Endothelial cell of umbilical vein (primary cell): ENCODE measurements at regions not wholly inside any gene's neighbourhood (a gene's known extent, or its start where the extent isn't known, plus 50 kb on each side); places are given as distances from the start of the nearest gene placed in this dataset.

Experiments used
- BruUV-seq: library from RNA; stranded (reverse); fragments of 400-500 nt; replicated peaks from 2 replicates; lab custom pipeline; 2021; lab: Mats Ljungman, UMichigan
- CTCF ChIA-PET: fragments of 300-600, 350-600 bp; sonication (Branson Sonifier 250); formaldehyde crosslinking; loops from one replicate; lab custom pipeline; 2021; ENCODE audit warnings: antibody characterized with exemption, inconsistent platforms; lab: Charles Lee
- POLR2A ChIA-PET: fragments of 300-600, 350-600 bp; sonication (Branson Sonifier 250); formaldehyde crosslinking; loops from one replicate; lab custom pipeline; 2021; ENCODE audit warnings: antibody characterized with exemption, inconsistent platforms; lab: Charles Lee
- DNase-seq: peaks from one replicate; pipeline ENCODE4 v3.0.0-alpha.2; 2011; ENCODE audit warnings: low read depth, low spot score
- FAIRE-seq: peaks from 2 replicates; lab custom pipeline; 2011; peaks lifted over from hg19 to GRCh38; lab: Jason Lieb, UNC
- H2AFZ ChIP-seq: 2 replicates; pipeline ENCODE4 v1.6.0; 2012; ENCODE audit warnings: low read depth, low read length, control low read depth, inconsistent platforms
- H3K27ac ChIP-seq: 2 replicates; pipeline ENCODE4 v1.5.1; 2011; ENCODE audit warnings: low read depth, mild to moderate bottlenecking, control low read depth, low read length, moderate library complexity; ENCODE audit not compliant: insufficient read depth
- H3K27me3 ChIP-seq, 2 experiments: 2 replicates each; pipeline versions ENCODE4 v1.6.0 to v1.6.1; 2011; ENCODE audit warnings: low read length in 2 of 2, mixed read lengths in 1 of 2; ENCODE audit not compliant: control insufficient read depth in 2 of 2, insufficient read depth in 2 of 2
- H3K36me3 ChIP-seq, 2 experiments: 2 replicates in 1 of 2; 3 replicates in 1 of 2; pipeline ENCODE4 v1.5.1; 2011; ENCODE audit warnings: low read length in 2 of 2, mild to moderate bottlenecking in 1 of 2, moderate library complexity in 1 of 2; ENCODE audit not compliant: control insufficient read depth in 2 of 2, insufficient read depth in 2 of 2; ENCODE audit errors: extremely low read depth in 1 of 2
- H3K4me1 ChIP-seq: 3 replicates; pipeline ENCODE4 v1.5.1; 2011; ENCODE audit warnings: mild to moderate bottlenecking, low read length; ENCODE audit not compliant: control insufficient read depth, insufficient read depth; ENCODE audit errors: extremely low read depth
- H3K4me2 ChIP-seq: 2 replicates; pipeline ENCODE4 v1.6.1; 2011; ENCODE audit warnings: low read length, control low read depth, mixed read lengths; ENCODE audit not compliant: insufficient read depth
- H3K4me3 ChIP-seq, 3 experiments: fragments of 200-600 bp in 1 of 3; sonication (generic), shearing (Covaris generic) in 1 of 3; replicated peaks in 1 of 3; 2 replicates each; pipeline ENCODE4 v1.5.1; 2011 to 2016; ENCODE audit warnings: control low read depth in 3 of 3, low read length in 3 of 3, mild to moderate bottlenecking in 2 of 3, inconsistent platforms in 1 of 3, low read depth in 1 of 3, moderate library complexity in 1 of 3; ENCODE audit not compliant: insufficient read depth in 1 of 3
- H3K79me2 ChIP-seq: 2 replicates; pipeline ENCODE4 v1.6.0; 2012; ENCODE audit warnings: low read length, inconsistent platforms; ENCODE audit not compliant: control insufficient read depth, insufficient read depth
- H3K9ac ChIP-seq: replicated peaks from 2 replicates; pipeline ENCODE3; 2011; ENCODE audit warnings: low read length, control low read depth; ENCODE audit not compliant: insufficient read depth; ENCODE audit errors: extremely low read depth
- H3K9me1 ChIP-seq: replicated peaks from 3 replicates; pipeline ENCODE4 v1.6.0; 2011; ENCODE audit warnings: mild to moderate bottlenecking, low read length; ENCODE audit not compliant: control insufficient read depth, insufficient read depth; ENCODE audit errors: extremely low read depth
- H3K9me3 ChIP-seq: replicated peaks from 2 replicates; pipeline ENCODE4 v1.5.1; 2012; ENCODE audit warnings: low read length, inconsistent platforms; ENCODE audit not compliant: control insufficient read depth, insufficient read depth
- H4K20me1 ChIP-seq: replicated peaks from 2 replicates; pipeline ENCODE3; 2011; ENCODE audit warnings: mild to moderate bottlenecking, low read length; ENCODE audit not compliant: control insufficient read depth, insufficient read depth; ENCODE audit errors: extremely low read depth
- EZH2 ChIP-seq: IDR thresholded peaks from 2 replicates; pipeline ENCODE4 v1.6.1; 2012; ENCODE audit warnings: borderline replicate concordance, low read depth, mild to moderate bottlenecking, moderate library complexity, low read length, inconsistent platforms; ENCODE audit not compliant: severe bottlenecking
- FOS ChIP-seq: IDR thresholded peaks from 2 replicates; pipeline ENCODE4 v1.6.1; 2011; ENCODE audit warnings: mild to moderate bottlenecking, low read length, moderate library complexity, borderline replicate concordance; ENCODE audit not compliant: insufficient read depth
- GATA2 ChIP-seq: IDR thresholded peaks from 2 replicates; pipeline ENCODE4 v1.7.0; 2011; ENCODE audit warnings: low read depth, mild to moderate bottlenecking, moderate library complexity, mixed read lengths, low read length; ENCODE audit not compliant: insufficient read length, insufficient read depth
- JUN ChIP-seq: IDR thresholded peaks from 2 replicates; pipeline ENCODE4 v1.6.1; 2011; ENCODE audit warnings: borderline replicate concordance, low read depth; ENCODE audit not compliant: insufficient read length, insufficient read depth
- MYC ChIP-seq: IDR thresholded peaks from one replicate; pipeline ENCODE4 v1.6.1; 2011; ENCODE audit warnings: mild to moderate bottlenecking, low read depth, low read length
- POLR2A ChIP-seq: IDR thresholded peaks from 2 replicates; pipeline ENCODE4 v1.6.1; 2012; ENCODE audit warnings: low read depth, mild to moderate bottlenecking, control low read depth, low read length
- dilution Hi-C: fragments of 300-500 bp; cut with MboI; formaldehyde crosslinking; loops from one replicate; pipeline ENCODE4 v1.15.0; 2019; ENCODE audit warnings: low sequenced_read_pairs; ENCODE audit not compliant: extremely low pct_ligation_motif_present
- intact Hi-C: fragments of 100-400 bp; cut with micrococcal nuclease; formaldehyde crosslinking; loops from one replicate; pipeline ENCODE4 v1.10.0; 2022
- TF ChIP-seq, protein P1 (sequence below), 2 donors: IDR thresholded peaks; 1 replicate in 1 of 2; 2 replicates in 1 of 2; pipeline ENCODE4 v1.5.1; 2011; ENCODE audit warnings: low read length in 2 of 2, mild to moderate bottlenecking in 2 of 2, moderate library complexity in 2 of 2, control low read depth in 1 of 2, inconsistent platforms in 1 of 2, low read depth in 1 of 2; ENCODE audit not compliant: insufficient read depth in 1 of 2; ENCODE audit errors: extremely low read depth in 1 of 2
- TF ChIP-seq, protein P2 (sequence below): IDR thresholded peaks from 2 replicates; pipeline ENCODE4 v1.6.1; 2011; ENCODE audit not compliant: insufficient read depth, insufficient read length

DNA sequence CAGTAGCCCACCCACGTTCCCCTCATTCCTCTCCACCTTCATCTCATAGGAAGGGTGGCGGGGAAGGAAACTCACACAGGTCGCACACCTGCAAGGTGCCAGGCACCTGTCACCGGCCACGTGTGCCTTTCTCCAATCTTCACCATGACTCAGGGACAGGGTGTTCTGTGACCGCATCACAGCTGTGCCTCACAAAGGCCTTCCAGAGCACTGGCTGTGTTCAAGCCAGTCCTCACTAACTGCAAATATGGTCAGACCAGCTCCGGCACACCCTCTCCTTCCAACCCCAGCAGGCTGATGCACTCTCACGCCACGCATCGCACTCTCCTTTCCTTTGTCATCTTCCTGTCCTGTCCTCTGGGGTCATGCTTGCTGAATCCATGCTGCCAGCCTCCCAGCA, 415.9 kb downstream of the IRS2 start:
- dilution Hi-C loops, result no loop called here
- POLR2A ChIA-PET, result no interaction called here

More for the DNA sequence above, 415.9 kb downstream of the IRS2 start:
- DNase-seq (no peak), FAIRE-seq (no peak)
- Histone ChIP-seq H3K9me3 (no peaks in the 10 kb centered on the region), H3K27me3 (no peaks in the 10 kb centered on the region), H2AFZ (no peak overlapping the region), H3K36me3 (no peaks in the 10 kb centered on the region), H3K27ac (no peak overlapping the region), H3K4me2 (no peak overlapping the region), H3K4me3 (no peak overlapping the region), H3K9me1 (no peaks in the 10 kb centered on the region), H3K79me2 (no peaks in the 10 kb centered on the region), H3K9ac (no peak overlapping the region), H4K20me1 (no peaks in the 10 kb centered on the region), H3K4me1 (no peaks in the 10 kb centered on the region)
- intact Hi-C loops, result no loop called here
- CTCF ChIA-PET, result no interaction called here
- TF ChIP-seq FOS (no peak), GATA2 (no peak), JUN (no peak), MYC (no peak), EZH2 (no peak), POLR2A (no peak)
- TF ChIP-seq, protein P1, sequence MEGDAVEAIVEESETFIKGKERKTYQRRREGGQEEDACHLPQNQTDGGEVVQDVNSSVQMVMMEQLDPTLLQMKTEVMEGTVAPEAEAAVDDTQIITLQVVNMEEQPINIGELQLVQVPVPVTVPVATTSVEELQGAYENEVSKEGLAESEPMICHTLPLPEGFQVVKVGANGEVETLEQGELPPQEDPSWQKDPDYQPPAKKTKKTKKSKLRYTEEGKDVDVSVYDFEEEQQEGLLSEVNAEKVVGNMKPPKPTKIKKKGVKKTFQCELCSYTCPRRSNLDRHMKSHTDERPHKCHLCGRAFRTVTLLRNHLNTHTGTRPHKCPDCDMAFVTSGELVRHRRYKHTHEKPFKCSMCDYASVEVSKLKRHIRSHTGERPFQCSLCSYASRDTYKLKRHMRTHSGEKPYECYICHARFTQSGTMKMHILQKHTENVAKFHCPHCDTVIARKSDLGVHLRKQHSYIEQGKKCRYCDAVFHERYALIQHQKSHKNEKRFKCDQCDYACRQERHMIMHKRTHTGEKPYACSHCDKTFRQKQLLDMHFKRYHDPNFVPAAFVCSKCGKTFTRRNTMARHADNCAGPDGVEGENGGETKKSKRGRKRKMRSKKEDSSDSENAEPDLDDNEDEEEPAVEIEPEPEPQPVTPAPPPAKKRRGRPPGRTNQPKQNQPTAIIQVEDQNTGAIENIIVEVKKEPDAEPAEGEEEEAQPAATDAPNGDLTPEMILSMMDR (IDR thresholded peaks at IDR 0.05; ENCODE audit: extremely low read depth in 1 of 2, insufficient read depth in 1 of 2, low read depth in 1 of 2, low read length in 2 of 2), result no peak
- TF ChIP-seq, protein P2, sequence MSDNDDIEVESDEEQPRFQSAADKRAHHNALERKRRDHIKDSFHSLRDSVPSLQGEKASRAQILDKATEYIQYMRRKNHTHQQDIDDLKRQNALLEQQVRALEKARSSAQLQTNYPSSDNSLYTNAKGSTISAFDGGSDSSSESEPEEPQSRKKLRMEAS, result no peak
- BruUV-seq, result no TSS peak
